Mammary epithelial cell (primary cell): ENCODE measurements at regions not wholly inside any gene's neighbourhood (a gene's known extent, or its start where the extent isn't known, plus 50 kb on each side); places are given as distances from the start of the nearest gene placed in this dataset.

Experiments used
- EZH2 ChIP-seq: IDR thresholded peaks from 2 replicates; pipeline ENCODE4 v1.6.1; 2012; ENCODE audit warnings: low read length, inconsistent platforms, borderline replicate concordance
- TF ChIP-seq, protein P1 (sequence below), 2 donors: IDR thresholded peaks in 1 of 2; conservative IDR thresholded peaks in 1 of 2; 2 replicates each; pipeline ENCODE4 v1.5.1; 2011 to 2012; ENCODE audit warnings: inconsistent platforms in 2 of 2, low read length in 2 of 2, mild to moderate bottlenecking in 2 of 2, control low read depth in 1 of 2, low read depth in 1 of 2; ENCODE audit not compliant: insufficient read depth in 1 of 2; ENCODE audit errors: extremely low read depth in 1 of 2

DNA sequence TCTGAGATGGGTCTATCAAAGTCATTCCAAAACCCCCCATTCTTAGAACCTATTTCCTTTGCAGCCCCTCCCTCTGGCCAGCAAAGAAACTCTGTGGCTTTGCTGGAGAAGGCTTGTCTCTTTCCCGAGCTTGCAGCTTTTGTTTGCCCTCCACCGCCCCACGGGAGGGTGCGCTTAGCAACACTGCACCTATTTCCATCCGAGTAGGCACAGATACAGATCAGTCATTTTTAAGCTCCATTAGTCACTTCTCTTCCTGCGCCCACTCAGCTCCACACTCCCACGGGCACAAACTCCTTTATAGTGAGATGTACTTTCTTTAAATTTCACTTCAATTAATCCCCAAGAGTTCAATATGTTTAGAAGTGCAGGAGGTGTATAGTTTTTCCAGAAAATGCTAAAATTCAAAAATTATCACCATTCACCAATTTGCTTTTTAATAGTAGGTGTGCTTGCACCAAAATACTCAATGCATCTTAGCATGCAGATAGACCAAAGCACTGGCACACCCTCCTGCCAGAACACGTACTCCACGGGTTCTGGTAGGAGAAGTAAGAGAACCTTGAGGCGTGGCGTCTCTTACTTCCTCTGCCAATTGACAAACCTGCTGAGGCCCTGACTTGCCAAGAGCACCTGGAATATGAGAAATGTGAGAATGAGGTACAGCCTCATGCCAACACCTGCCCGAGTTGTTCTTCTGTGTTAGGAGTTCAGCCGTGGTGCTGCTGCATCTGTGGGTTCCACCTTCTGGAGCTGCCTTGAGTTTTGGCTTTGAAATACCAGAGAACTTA is 183.7 kb downstream of the TEX29 start:
- TF ChIP-seq, protein P1, sequence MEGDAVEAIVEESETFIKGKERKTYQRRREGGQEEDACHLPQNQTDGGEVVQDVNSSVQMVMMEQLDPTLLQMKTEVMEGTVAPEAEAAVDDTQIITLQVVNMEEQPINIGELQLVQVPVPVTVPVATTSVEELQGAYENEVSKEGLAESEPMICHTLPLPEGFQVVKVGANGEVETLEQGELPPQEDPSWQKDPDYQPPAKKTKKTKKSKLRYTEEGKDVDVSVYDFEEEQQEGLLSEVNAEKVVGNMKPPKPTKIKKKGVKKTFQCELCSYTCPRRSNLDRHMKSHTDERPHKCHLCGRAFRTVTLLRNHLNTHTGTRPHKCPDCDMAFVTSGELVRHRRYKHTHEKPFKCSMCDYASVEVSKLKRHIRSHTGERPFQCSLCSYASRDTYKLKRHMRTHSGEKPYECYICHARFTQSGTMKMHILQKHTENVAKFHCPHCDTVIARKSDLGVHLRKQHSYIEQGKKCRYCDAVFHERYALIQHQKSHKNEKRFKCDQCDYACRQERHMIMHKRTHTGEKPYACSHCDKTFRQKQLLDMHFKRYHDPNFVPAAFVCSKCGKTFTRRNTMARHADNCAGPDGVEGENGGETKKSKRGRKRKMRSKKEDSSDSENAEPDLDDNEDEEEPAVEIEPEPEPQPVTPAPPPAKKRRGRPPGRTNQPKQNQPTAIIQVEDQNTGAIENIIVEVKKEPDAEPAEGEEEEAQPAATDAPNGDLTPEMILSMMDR (conservative IDR thresholded peaks at IDR 0.05 in 1 of 2, IDR thresholded peaks at IDR 0.05 in 1 of 2; ENCODE audit: extremely low read depth in 1 of 2, insufficient read depth in 1 of 2, low read depth in 1 of 2, low read length in 2 of 2): no peak
- TF ChIP-seq EZH2: no peak
